A673 (cell line): ENCODE measurements at regions not wholly inside any gene's neighbourhood (a gene's known extent, or its start where the extent isn't known, plus 50 kb on each side); places are given as distances from the start of the nearest gene placed in this dataset.

ENCODE experiments used
- BruUV-seq: library from RNA; stranded (reverse); fragments of 400-500 nt; replicated peaks from 2 replicates; lab custom pipeline; 2021; lab: Mats Ljungman, UMichigan
- CTCF ChIA-PET: fragments of 300-600 bp; sonication (Branson Sonifier 250); formaldehyde crosslinking; loops from one replicate; lab custom pipeline; 2022; ENCODE audit warnings: antibody characterized with exemption; lab: Charles Lee
- POLR2A ChIA-PET: fragments of 300-600 bp; sonication (Branson Sonifier 250); formaldehyde crosslinking; loops from one replicate; lab custom pipeline; 2022; ENCODE audit warnings: antibody characterized with exemption; ENCODE audit not compliant: low non-redundant PET; lab: Charles Lee
- DNase-seq: peaks from one replicate; pipeline ENCODE4 v3.0.0-alpha.2; 2015; ENCODE audit warnings: low spot score
- H3K27ac ChIP-seq: fragments of 200-600 bp; sonication (generic); 2 replicates; pipeline ENCODE4 v1.5.1; 2016; ENCODE audit warnings: mixed run types, low read depth, mild to moderate bottlenecking, mixed read lengths, antibody characterized with exemption, low read length; ENCODE audit not compliant: poor library complexity, severe bottlenecking
- H3K27me3 ChIP-seq: fragments of 200-600 bp; sonication (generic); replicated peaks from 2 replicates; pipeline ENCODE4 v1.6.1; 2017; ENCODE audit warnings: mixed run types, low read depth, mild to moderate bottlenecking, mixed read lengths, antibody characterized with exemption, low read length; ENCODE audit not compliant: insufficient read depth, poor library complexity
- H3K36me3 ChIP-seq: fragments of 200-600 bp; sonication (generic); 2 replicates; pipeline ENCODE4 v1.6.1; 2016; ENCODE audit warnings: mixed run types, mild to moderate bottlenecking, mixed read lengths, antibody characterized with exemption, low read length; ENCODE audit not compliant: insufficient read depth, poor library complexity, severe bottlenecking
- H3K4me1 ChIP-seq: fragments of 200-600 bp; sonication (generic); 2 replicates; pipeline ENCODE4 v1.6.1; 2017; ENCODE audit warnings: mixed run types, mild to moderate bottlenecking, mixed read lengths, antibody characterized with exemption, low read length; ENCODE audit not compliant: insufficient read depth, poor library complexity, severe bottlenecking
- H3K4me3 ChIP-seq: fragments of 200-600 bp; sonication (generic); 2 replicates; pipeline ENCODE4 v1.5.1; 2016; ENCODE audit warnings: low read depth, mixed run types, mild to moderate bottlenecking, mixed read lengths, low read length; ENCODE audit not compliant: poor library complexity, severe bottlenecking
- H3K9me3 ChIP-seq: fragments of 200-600 bp; sonication (generic); 2 replicates; pipeline ENCODE4 v1.6.1; 2016; ENCODE audit warnings: mixed run types, low read depth, mild to moderate bottlenecking, mixed read lengths, antibody characterized with exemption, low read length; ENCODE audit not compliant: poor library complexity, severe bottlenecking
- EZH2 ChIP-seq: fragments of 200-600 bp; sonication (generic); IDR thresholded peaks from 2 replicates; pipeline ENCODE4 v1.6.1; 2017; ENCODE audit warnings: borderline replicate concordance, low read depth, mild to moderate bottlenecking, mixed read lengths, antibody characterized with exemption, low read length; ENCODE audit not compliant: poor library complexity, severe bottlenecking
- intact Hi-C: fragments of 100-400 bp; cut with micrococcal nuclease; formaldehyde crosslinking; loops from one replicate; pipeline ENCODE4 v1.10.0; 2022; ENCODE audit not compliant: unreplicated experiment
- TF ChIP-seq, protein P1 (sequence below): fragments of 300-800, 200-600 bp; sonication (generic); conservative IDR thresholded peaks from 2 replicates; pipeline ENCODE4 v1.5.1; 2017; ENCODE audit warnings: low read depth, mild to moderate bottlenecking, antibody characterized with exemption, low read length, moderate library complexity, mixed read lengths

DNA sequence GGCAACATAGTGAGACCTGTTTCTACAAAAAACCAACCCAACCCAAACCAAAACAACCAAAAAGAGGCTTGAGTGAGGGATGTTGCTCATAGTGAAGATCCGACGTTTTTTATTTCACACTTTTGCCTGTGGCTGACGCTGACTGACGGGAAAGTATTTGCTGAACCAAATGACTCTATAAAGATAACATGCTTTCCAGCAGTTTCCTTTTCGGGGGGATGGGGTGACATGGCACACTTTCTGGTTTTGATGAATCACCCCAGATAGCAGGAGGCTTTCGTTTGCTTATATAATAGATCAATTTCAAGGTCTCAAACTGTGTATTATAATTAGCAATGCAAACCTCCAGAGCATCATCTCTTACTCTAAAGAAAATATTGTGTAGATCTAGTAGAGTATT, 150.8 kb downstream of the AQP4 start:
- POLR2A ChIA-PET, result no interaction called here
- Histone ChIP-seq H3K27me3 (no peaks in the 10 kb centered on the region), H3K27ac (no peak overlapping the region), H3K4me1 (no peaks in the 10 kb centered on the region), H3K9me3 (no peaks in the 10 kb centered on the region), H3K36me3 (no peaks in the 10 kb centered on the region), H3K4me3 (no peak overlapping the region)
- DNase-seq, result no peak
- TF ChIP-seq EZH2, result no peak
- TF ChIP-seq, protein P1, sequence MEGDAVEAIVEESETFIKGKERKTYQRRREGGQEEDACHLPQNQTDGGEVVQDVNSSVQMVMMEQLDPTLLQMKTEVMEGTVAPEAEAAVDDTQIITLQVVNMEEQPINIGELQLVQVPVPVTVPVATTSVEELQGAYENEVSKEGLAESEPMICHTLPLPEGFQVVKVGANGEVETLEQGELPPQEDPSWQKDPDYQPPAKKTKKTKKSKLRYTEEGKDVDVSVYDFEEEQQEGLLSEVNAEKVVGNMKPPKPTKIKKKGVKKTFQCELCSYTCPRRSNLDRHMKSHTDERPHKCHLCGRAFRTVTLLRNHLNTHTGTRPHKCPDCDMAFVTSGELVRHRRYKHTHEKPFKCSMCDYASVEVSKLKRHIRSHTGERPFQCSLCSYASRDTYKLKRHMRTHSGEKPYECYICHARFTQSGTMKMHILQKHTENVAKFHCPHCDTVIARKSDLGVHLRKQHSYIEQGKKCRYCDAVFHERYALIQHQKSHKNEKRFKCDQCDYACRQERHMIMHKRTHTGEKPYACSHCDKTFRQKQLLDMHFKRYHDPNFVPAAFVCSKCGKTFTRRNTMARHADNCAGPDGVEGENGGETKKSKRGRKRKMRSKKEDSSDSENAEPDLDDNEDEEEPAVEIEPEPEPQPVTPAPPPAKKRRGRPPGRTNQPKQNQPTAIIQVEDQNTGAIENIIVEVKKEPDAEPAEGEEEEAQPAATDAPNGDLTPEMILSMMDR, result no peak
- CTCF ChIA-PET, result no interaction called here
- BruUV-seq, result no TSS peak
- intact Hi-C loops, result no loop called here

DNA sequence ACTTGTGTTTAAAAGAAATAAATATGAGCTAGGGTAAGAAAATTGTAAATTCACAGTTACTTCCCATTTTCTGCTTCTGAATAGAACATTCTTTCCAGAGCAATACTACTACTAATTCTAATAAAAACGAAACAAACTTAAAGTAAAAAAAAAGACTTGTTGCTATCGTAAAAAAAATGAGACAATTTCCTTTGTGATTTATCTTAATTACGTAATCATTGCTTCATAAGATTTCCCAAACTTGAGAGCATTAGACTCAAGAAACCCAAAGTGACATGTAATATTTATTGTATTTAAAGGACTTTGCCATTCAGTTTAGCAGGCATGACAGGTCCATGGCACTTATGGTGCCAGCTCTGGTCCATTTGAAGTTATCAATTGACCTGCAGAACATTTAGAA, 153.8 kb downstream of the AQP4 start:
- intact Hi-C loops, result no loop called here

GRCh38 chr18:26710470-26711096, 154.9 kb downstream of the AQP4 start:
- BruUV-seq, result no TSS peak
- Histone ChIP-seq H3K9me3 (no peaks in the 10 kb centered on the region), H3K4me1 (no peaks in the 10 kb centered on the region), H3K27me3 (no peaks in the 10 kb centered on the region), H3K4me3 (no peak overlapping the region), H3K36me3 (no peaks in the 10 kb centered on the region), H3K27ac (no peak overlapping the region)
- intact Hi-C loops, result no loop called here
- POLR2A ChIA-PET, result no interaction called here
- CTCF ChIA-PET, result no interaction called here
- TF ChIP-seq EZH2, result no peak
- TF ChIP-seq, protein P1, result no peak
- DNase-seq, result no peak

More for the DNA sequence above, 153.8 kb downstream of the AQP4 start:
- POLR2A ChIA-PET, result no interaction called here
- CTCF ChIA-PET, result no interaction called here
- Histone ChIP-seq H3K9me3 (no peaks in the 10 kb centered on the region), H3K27ac (no peak overlapping the region), H3K4me1 (no peaks in the 10 kb centered on the region), H3K36me3 (no peaks in the 10 kb centered on the region), H3K4me3 (no peak overlapping the region), H3K27me3 (no peaks in the 10 kb centered on the region)
- BruUV-seq, result no TSS peak
- DNase-seq, result no peak
- no peak for TF ChIP-seq EZH2
- TF ChIP-seq, protein P1, result no peak
